ENCODE measurements at regions not wholly inside any gene's neighbourhood (a gene's known extent, or its start where the extent isn't known, plus 50 kb on each side); places are given as distances from the start of the nearest gene placed in this dataset.
"Not testable (repeated sequence)": the region's sequence is repeated elsewhere in the genome, so short reads cannot be mapped to it uniquely, and the experiment has no call there.

- no peak for DNase-seq (ENCODE audit: extremely low read depth, low read depth)
Measured at GRCh38 chr10:3580565-3580964, 204.4 kb downstream of the KLF6 start.

- DNase-seq (ENCODE audit: extremely low read depth, low read depth): no peak
Measured at GRCh38 chr10:3579845-3580244, 205.2 kb downstream of the KLF6 start.

GRCh38 chr10:3578682-3579081, 206.3 kb downstream of the KLF6 start:
- no peak for DNase-seq (ENCODE audit: extremely low read depth, low read depth)

GRCh38 chr10:3578159-3578558, 206.8 kb downstream of the KLF6 start:
- DNase-seq (ENCODE audit: extremely low read depth, low read depth): no peak

GRCh38 chr10:3574451-3574850, 210.6 kb downstream of the KLF6 start:
- DNase-seq (ENCODE audit: extremely low read depth, low read depth): no peak

GRCh38 chr10:3573498-3573897, 211.5 kb downstream of the KLF6 start:
- DNase-seq (ENCODE audit: extremely low read depth, low read depth): no peak

- DNase-seq (ENCODE audit: extremely low read depth, low read depth): no peak
Measured at GRCh38 chr10:3571310-3571825, 213.6 kb downstream of the KLF6 start.

- DNase-seq (ENCODE audit: extremely low read depth, low read depth): no peak
Measured at GRCh38 chr10:3570855-3571266, 214.1 kb downstream of the KLF6 start.

GRCh38 chr10:3570131-3570729, 214.8 kb downstream of the KLF6 start:
- DNase-seq (ENCODE audit: extremely low read depth, low read depth): no peak

- no peak for DNase-seq (ENCODE audit: extremely low read depth, low read depth)
Measured at GRCh38 chr10:3568983-3569382, 216.0 kb downstream of the KLF6 start.

GRCh38 chr10:3568392-3568791, 216.6 kb downstream of the KLF6 start:
- DNase-seq (ENCODE audit: extremely low read depth, low read depth): no peak

- DNase-seq (ENCODE audit: extremely low read depth, low read depth): no peak
Measured at GRCh38 chr10:3567291-3567963, 217.6 kb downstream of the KLF6 start.

- DNase-seq (ENCODE audit: extremely low read depth, low read depth): no peak
Measured at GRCh38 chr10:3566627-3567026, 218.4 kb downstream of the KLF6 start.

GRCh38 chr10:3564346-3565002, 220.5 kb downstream of the KLF6 start:
- no peak for DNase-seq (ENCODE audit: extremely low read depth, low read depth)

- no peak for DNase-seq (ENCODE audit: extremely low read depth, low read depth)
Measured at GRCh38 chr10:3563298-3563697, 221.7 kb downstream of the KLF6 start.

GRCh38 chr10:3560628-3561027, 224.4 kb downstream of the KLF6 start:
- not testable (repeated sequence) for DNase-seq (ENCODE audit: extremely low read depth, low read depth)

GRCh38 chr10:3559527-3559926, 225.5 kb downstream of the KLF6 start:
- no peak for DNase-seq (ENCODE audit: extremely low read depth, low read depth)

GRCh38 chr10:3559011-3559410, 226.0 kb downstream of the KLF6 start:
- DNase-seq (ENCODE audit: extremely low read depth, low read depth): no peak

- not testable (repeated sequence) for DNase-seq (ENCODE audit: extremely low read depth, low read depth)
Measured at GRCh38 chr10:3556191-3557017, 228.6 kb downstream of the KLF6 start.

GRCh38 chr10:3554121-3554522, 230.9 kb downstream of the KLF6 start:
- DNase-seq (ENCODE audit: extremely low read depth, low read depth): no peak

GRCh38 chr10:3552281-3552680, 232.7 kb downstream of the KLF6 start:
- no peak for DNase-seq (ENCODE audit: extremely low read depth, low read depth)
